Ovary (tissue), 7 donors: ENCODE measurements at regions not wholly inside any gene's neighbourhood (a gene's known extent, or its start where the extent isn't known, plus 50 kb on each side); places are given as distances from the start of the nearest gene placed in this dataset.

Experiments used
- DNase-seq, 5 donors: peaks; one replicate each; pipeline ENCODE4 v3.0.0-alpha.2; 2019 to 2020
- H3K27ac ChIP-seq, 2 donors: fragments of 200-600 bp; one replicate each; pipeline versions ENCODE4 v1.5.1 to v1.8.0; 2019 to 2022
- H3K27me3 ChIP-seq: fragments of 200-600 bp; one replicate; pipeline ENCODE4 v1.8.0; 2022
- H3K36me3 ChIP-seq: fragments of 200-600 bp; sonication (generic); one replicate; pipeline ENCODE4 v1.5.1; 2019
- H3K4me1 ChIP-seq: one replicate; pipeline ENCODE4 v1.8.1; 2013; ENCODE audit warnings: mild to moderate bottlenecking, moderate library complexity; ENCODE audit not compliant: insufficient read depth
- H3K4me3 ChIP-seq: fragments of 200-600 bp; sonication (generic); one replicate; pipeline ENCODE4 v1.5.1; 2017
- H3K9me3 ChIP-seq, 2 donors: fragments of 200-600 bp in 1 of 2; sonication (generic) in 1 of 2; one replicate each; pipeline versions ENCODE4 v1.5.1 to v1.8.1; 2013 to 2019; ENCODE audit warnings: mild to moderate bottlenecking in 1 of 2, moderate library complexity in 1 of 2
- EP300 ChIP-seq: sonication (generic); formaldehyde crosslinking; IDR thresholded peaks from one replicate; pipeline ENCODE4 v1.6.1; 2017; ENCODE audit warnings: antibody characterized with exemption
- POLR2A ChIP-seq: fragments of 450-650 bp; IDR thresholded peaks from one replicate; pipeline ENCODE4 v1.6.1; 2017; ENCODE audit warnings: antibody characterized with exemption, mild to moderate bottlenecking, moderate library complexity
- WGBS, 3 donors: extraction: QIAGEN DNeasy Blood & Tissue Kit in 1 of 3; methylation state at CpG; one replicate each; pipeline versions ENCODE4 v1.1.5 to v1.1.7; 2013 to 2017; 5-methylcytosine and 5-hydroxymethylcytosine counted together
- intact Hi-C, 4 donors: fragments of 100-400 bp; cut with DNase I; formaldehyde crosslinking; loops; one replicate each; pipeline versions ENCODE4 v1.11.0 to v1.15.1; 2022 to 2023
- TF ChIP-seq, protein P1 (sequence below), 3 donors: fragments of 450-650 bp in 2 of 3; fragments of 200-600 bp in 1 of 3; IDR thresholded peaks; one replicate each; pipeline versions ENCODE4 v1.5.1 to v1.8.0; 2016 to 2022; ENCODE audit warnings: antibody characterized with exemption in 3 of 3, mild to moderate bottlenecking in 1 of 3
- donor health status: DM: no; HTN: no; CAD: no; lungs with moderate emphysema.
- donor health status: DM: no; HTN: no; CAD: no.
- donor health status: Bipolar disorder and iron deficiency.
- donor health status: DM: no; HTN: no; CAD: no.
- donor health status: DM: yes; HTN: yes; CAD: no.

DNA sequence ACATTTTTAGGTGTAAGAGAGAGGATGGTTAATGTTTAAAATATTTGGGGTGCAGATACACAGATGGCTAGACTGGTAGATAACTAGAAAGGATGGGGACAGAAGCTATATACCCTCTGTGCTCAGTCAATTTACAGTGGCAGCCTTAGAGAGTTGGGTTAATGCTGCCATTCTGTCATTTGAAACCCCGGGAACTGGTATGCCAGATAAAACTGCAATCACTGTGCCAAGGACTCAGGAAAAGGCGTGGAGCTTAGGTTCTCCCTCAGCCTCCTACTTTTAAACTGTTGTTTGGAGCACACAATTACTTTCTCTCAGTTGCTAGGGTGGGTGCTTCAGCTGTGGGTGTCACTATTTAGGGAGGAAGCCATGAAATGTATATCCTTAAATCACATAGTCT, 90.0 kb upstream of the HNRNPU start:
- intact Hi-C loops, result no loop called here
- Histone ChIP-seq H3K4me1 (no peaks in the 10 kb centered on the region), H3K9me3 (no peaks in the 10 kb centered on the region), H3K4me3 (no peak overlapping the region), H3K27ac (no peak overlapping the region), H3K36me3 (no peaks in the 10 kb centered on the region), H3K27me3 (no peaks in the 10 kb centered on the region)
- DNase-seq, result no peak
- no peak for TF ChIP-seq POLR2A
- TF ChIP-seq EP300, result no peak
- TF ChIP-seq, protein P1, sequence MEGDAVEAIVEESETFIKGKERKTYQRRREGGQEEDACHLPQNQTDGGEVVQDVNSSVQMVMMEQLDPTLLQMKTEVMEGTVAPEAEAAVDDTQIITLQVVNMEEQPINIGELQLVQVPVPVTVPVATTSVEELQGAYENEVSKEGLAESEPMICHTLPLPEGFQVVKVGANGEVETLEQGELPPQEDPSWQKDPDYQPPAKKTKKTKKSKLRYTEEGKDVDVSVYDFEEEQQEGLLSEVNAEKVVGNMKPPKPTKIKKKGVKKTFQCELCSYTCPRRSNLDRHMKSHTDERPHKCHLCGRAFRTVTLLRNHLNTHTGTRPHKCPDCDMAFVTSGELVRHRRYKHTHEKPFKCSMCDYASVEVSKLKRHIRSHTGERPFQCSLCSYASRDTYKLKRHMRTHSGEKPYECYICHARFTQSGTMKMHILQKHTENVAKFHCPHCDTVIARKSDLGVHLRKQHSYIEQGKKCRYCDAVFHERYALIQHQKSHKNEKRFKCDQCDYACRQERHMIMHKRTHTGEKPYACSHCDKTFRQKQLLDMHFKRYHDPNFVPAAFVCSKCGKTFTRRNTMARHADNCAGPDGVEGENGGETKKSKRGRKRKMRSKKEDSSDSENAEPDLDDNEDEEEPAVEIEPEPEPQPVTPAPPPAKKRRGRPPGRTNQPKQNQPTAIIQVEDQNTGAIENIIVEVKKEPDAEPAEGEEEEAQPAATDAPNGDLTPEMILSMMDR (IDR thresholded peaks at IDR 0.05), result no peak
- 57 to 68% (median 58%) methylated on average over 2 of the region's 2 CpGs for WGBS, 3 donors

DNA sequence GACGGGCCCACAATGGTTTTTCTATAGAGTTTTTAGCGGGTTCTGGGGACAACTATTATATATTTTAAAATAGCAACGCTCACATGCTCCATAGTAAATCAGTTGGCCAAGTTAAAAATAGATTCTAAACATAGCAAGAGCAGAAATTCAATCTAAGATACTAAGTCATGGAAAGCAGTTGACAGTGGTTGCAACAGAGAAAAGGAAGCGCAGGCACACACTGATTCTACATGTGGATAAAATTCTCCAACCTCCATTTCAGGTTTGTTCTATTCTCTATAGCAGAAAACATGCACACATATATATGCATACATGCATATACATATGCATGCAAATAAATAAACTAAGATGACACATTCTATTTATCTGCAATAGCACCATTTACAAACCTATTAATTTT, 89.6 kb upstream of the HNRNPU start:
- TF ChIP-seq POLR2A (no peak), EP300 (no peak)
- TF ChIP-seq, protein P1 (IDR thresholded peaks at IDR 0.05), result no peak
- Histone ChIP-seq H3K27me3 (no peaks in the 10 kb centered on the region), H3K9me3 (no peaks in the 10 kb centered on the region), H3K27ac (no peak overlapping the region), H3K4me3 (no peak overlapping the region), H3K36me3 (no peaks in the 10 kb centered on the region), H3K4me1 (no peaks in the 10 kb centered on the region)
- WGBS, 3 donors, result 79 to 85% (median 80%) methylated on average over 4 of the region's 4 CpGs
- DNase-seq, result no peak
- intact Hi-C loops, result no loop called here

DNA sequence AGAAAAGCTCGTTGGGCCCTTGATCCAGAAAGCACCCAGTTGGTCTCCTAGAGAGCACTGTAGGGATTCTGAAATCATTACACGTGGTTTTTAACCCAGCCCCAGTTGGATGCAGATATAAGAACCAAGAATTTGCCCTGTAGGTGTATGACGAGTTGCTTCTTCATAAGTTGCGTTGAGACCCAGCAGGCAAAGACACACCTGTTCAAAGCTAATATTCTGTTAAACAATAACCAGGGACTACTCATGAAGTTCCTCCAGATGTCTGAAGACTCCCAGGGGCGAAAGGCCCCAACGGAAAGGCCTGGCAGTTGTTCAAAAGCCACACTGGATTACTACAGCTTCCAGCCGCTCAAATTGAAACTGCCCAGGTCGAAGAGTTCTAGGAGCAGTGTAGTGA, 88.6 kb upstream of the HNRNPU start:
- Histone ChIP-seq H3K27ac (no peak overlapping the region), H3K27me3 (no peaks in the 10 kb centered on the region), H3K4me3 (no peak overlapping the region), H3K36me3 (no peaks in the 10 kb centered on the region), H3K4me1 (no peaks in the 10 kb centered on the region), H3K9me3 (no peaks in the 10 kb centered on the region)
- no peak for DNase-seq
- intact Hi-C loops, result no loop called here
- 69 to 76% (median 74%) methylated on average over 8 of the region's 8 CpGs for WGBS, 3 donors
- TF ChIP-seq EP300 (no peak), POLR2A (no peak)
- TF ChIP-seq, protein P1 (IDR thresholded peaks at IDR 0.05), result no peak

DNA sequence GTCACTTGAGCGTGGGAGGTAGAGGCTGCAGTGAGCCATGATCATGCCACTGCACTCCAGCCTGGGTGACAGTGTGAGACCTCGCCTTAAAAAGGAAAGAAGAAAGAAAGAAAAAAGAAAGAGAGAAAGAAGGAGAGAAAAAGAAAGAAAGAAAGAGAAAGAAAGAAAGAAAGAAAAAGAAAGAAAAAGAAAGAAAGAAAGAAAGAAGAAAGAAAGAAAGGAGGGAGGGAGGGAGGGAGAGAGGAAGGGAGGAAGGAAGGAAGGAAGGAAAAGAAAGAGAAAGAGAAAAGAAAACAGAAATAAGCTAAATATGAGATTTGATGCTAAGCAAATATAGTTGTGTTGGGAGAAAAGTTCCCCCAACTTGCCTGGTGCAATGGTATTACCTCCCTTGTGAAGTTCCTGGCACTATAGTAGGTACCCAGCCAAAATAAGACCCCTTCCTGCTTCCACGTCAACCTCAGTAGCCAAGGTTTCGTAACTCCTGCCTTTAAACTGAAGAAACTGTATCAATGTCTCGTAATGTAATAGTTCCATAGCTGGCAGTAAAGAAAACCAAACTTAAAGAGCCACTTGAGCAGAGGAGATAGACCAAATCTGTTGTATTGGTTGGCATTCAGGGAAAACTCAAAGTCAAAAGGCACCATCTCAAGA, 88.1 kb upstream of the HNRNPU start:
- no peaks in the 10 kb centered on the region for H3K36me3 ChIP-seq
- no peaks in the 10 kb centered on the region for H3K27me3 ChIP-seq
- WGBS, 3 donors, result 90 to 96% (median 92%) methylated on average over 5 of the region's 5 CpGs
- no peaks in the 10 kb centered on the region for H3K4me1 ChIP-seq
- no peak overlapping the region for H3K4me3 ChIP-seq
- TF ChIP-seq, protein P1 (IDR thresholded peaks at IDR 0.05), result no peak
- TF ChIP-seq POLR2A (no peak), EP300 (no peak)
- no peaks in the 10 kb centered on the region for H3K9me3 ChIP-seq
- intact Hi-C loops, result no loop called here
- DNase-seq, result no peak
- no peak overlapping the region for H3K27ac ChIP-seq
